ENCODE measurements at regions not wholly inside any gene's neighbourhood (a gene's known extent, or its start where the extent isn't known, plus 50 kb on each side); places are given as distances from the start of the nearest gene placed in this dataset.

GRCh38 chr5:3996707-3997336 lies 401.2 kb downstream of the IRX1 start:
- Mint-ChIP-seq H3K36me3 (ENCODE audit: low read depth) (peaks cover 4% of the 10 kb centered on the region), H3K27me3 (ENCODE audit: low read depth) (no peaks in the 10 kb centered on the region), H3K4me3 (peak overlapping the region; percentile 23), H3K4me1 (peaks cover 28% of the 10 kb centered on the region), H3K27ac (ENCODE audit: unreplicated experiment) (no peak overlapping the region), H3K9me3 (peaks cover 6% of the 10 kb centered on the region)
- TF ChIP-seq CTCF (conservative IDR thresholded peaks at IDR 0.05), result no peak
- no peak for DNase-seq (ENCODE audit: low read depth, low spot score)

GRCh38 chr5:3997670-3998069 lies 402.0 kb downstream of the IRX1 start:
- Mint-ChIP-seq H3K36me3 (ENCODE audit: low read depth) (peaks cover 4% of the 10 kb centered on the region), H3K9me3 (peaks cover 6% of the 10 kb centered on the region), H3K4me1 (peaks cover 28% of the 10 kb centered on the region), H3K27ac (ENCODE audit: unreplicated experiment) (no peak overlapping the region), H3K4me3 (no peak overlapping the region), H3K27me3 (ENCODE audit: low read depth) (no peaks in the 10 kb centered on the region)
- no peak for DNase-seq (ENCODE audit: low read depth, low spot score)
- TF ChIP-seq CTCF (conservative IDR thresholded peaks at IDR 0.05), result no peak

GRCh38 chr5:3999929-4000328 lies 404.3 kb downstream of the IRX1 start:
- Mint-ChIP-seq H3K27ac (ENCODE audit: unreplicated experiment) (no peak overlapping the region), H3K27me3 (ENCODE audit: low read depth) (no peaks in the 10 kb centered on the region), H3K36me3 (ENCODE audit: low read depth) (no peaks in the 10 kb centered on the region), H3K9me3 (no peaks in the 10 kb centered on the region), H3K4me1 (peaks cover 22% of the 10 kb centered on the region), H3K4me3 (no peak overlapping the region)
- DNase-seq (ENCODE audit: low read depth, low spot score), result no peak
- no peak for TF ChIP-seq CTCF (conservative IDR thresholded peaks at IDR 0.05)

GRCh38 chr5:4001004-4001403 lies 405.4 kb downstream of the IRX1 start:
- no peaks in the 10 kb centered on the region for H3K9me3 Mint-ChIP-seq
- peaks cover 14% of the 10 kb centered on the region for H3K4me1 Mint-ChIP-seq

GRCh38 chr5:4001758-4002533 lies 406.3 kb downstream of the IRX1 start:
- Mint-ChIP-seq H3K36me3 (ENCODE audit: low read depth) (no peaks in the 10 kb centered on the region), H3K4me3 (no peak overlapping the region), H3K4me1 (peaks cover 4% of the 10 kb centered on the region), H3K27me3 (ENCODE audit: low read depth) (no peaks in the 10 kb centered on the region), H3K27ac (ENCODE audit: unreplicated experiment) (no peak overlapping the region), H3K9me3 (no peaks in the 10 kb centered on the region)
- no peak for TF ChIP-seq CTCF (conservative IDR thresholded peaks at IDR 0.05)
- no peak for DNase-seq (ENCODE audit: low read depth, low spot score)

More at GRCh38 chr5:4001004-4001403, 405.4 kb downstream of the IRX1 start:
- H3K27ac Mint-ChIP-seq (ENCODE audit: unreplicated experiment), result no peak overlapping the region
- no peak overlapping the region for H3K4me3 Mint-ChIP-seq
- no peak for TF ChIP-seq CTCF (conservative IDR thresholded peaks at IDR 0.05)
- DNase-seq (ENCODE audit: low read depth, low spot score), result no peak
- H3K27me3 Mint-ChIP-seq (ENCODE audit: low read depth), result no peaks in the 10 kb centered on the region
- no peaks in the 10 kb centered on the region for H3K36me3 Mint-ChIP-seq (ENCODE audit: low read depth)

Measured in neural crest cell (in vitro differentiated cells).